H7 (cell line): ENCODE measurements at regions not wholly inside any gene's neighbourhood (a gene's known extent, or its start where the extent isn't known, plus 50 kb on each side); places are given as distances from the start of the nearest gene placed in this dataset.
"Not testable (repeated sequence)": the region's sequence is repeated elsewhere in the genome, so short reads cannot be mapped to it uniquely, and the experiment has no call there.

Source experiments
- DNase-seq: peaks from one replicate; pipeline ENCODE4 v3.0.0; 2012
- H3K27me3 ChIP-seq: 2 replicates; pipeline ENCODE4 v1.6.0; 2011; ENCODE audit warnings: mild to moderate bottlenecking, low read length; ENCODE audit not compliant: control insufficient read depth, insufficient read depth
- H3K36me3 ChIP-seq: replicated peaks from 2 replicates; pipeline ENCODE4 v1.5.1; 2011; ENCODE audit warnings: low read length; ENCODE audit not compliant: control insufficient read depth, insufficient read depth
- H3K4me3 ChIP-seq: 2 replicates; pipeline ENCODE4 v1.5.1; 2011; ENCODE audit warnings: low read depth, mild to moderate bottlenecking, control low read depth, low read length, moderate library complexity; ENCODE audit not compliant: insufficient read depth

DNA sequence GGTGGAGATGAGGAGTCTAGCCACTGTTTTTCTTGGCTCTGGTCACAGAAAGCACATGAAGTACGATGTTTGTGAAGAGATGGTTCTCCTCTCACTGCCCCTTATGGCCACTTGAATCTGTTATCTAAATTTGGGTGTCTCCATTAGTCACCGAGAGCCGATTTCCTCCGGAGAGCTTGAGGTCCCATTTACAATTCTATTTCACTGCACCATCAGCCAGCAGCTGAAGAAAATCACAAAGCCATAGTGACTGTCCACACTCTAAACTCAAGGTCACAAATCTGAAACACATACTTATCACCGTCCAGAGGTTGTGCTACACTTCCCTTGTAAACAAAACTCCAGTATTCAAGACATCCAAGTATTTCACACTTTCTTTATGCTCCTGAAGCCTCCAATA lies 207.2 kb upstream of the FRG1 start:
- not testable (repeated sequence) for H3K36me3 ChIP-seq, H3K4me3 ChIP-seq, DNase-seq, H3K27me3 ChIP-seq

DNA sequence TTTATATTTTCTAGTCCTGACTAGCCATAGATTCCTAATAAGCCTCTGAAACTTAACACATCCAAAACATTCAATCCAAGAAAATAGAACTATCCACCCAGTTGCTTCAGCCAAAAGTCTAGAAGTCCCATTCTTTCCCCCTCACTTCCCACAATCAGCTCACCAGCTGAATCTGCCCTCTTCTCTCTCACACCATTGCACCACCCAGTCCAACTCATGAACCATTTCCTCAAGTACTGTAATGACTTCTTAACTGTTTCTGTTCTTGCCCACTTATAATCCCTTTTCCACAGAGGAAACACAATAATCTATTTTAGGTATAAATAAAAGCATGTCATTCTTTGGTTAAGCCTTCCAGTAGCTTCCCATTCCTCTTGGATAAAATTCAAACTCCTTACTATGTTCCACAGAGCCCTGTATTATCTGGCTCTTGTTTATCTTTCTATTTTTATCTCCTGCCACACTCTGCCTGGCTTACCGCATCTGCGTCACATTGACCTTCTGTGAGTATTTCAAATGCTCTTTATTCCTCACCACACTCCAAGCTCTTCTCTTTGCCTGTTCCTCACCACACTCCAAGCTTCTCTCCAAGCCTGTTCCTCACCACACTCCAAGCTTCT lies 205.9 kb upstream of the FRG1 start:
- H3K36me3 ChIP-seq, H3K4me3 ChIP-seq, DNase-seq, H3K27me3 ChIP-seq: not testable (repeated sequence)

DNA sequence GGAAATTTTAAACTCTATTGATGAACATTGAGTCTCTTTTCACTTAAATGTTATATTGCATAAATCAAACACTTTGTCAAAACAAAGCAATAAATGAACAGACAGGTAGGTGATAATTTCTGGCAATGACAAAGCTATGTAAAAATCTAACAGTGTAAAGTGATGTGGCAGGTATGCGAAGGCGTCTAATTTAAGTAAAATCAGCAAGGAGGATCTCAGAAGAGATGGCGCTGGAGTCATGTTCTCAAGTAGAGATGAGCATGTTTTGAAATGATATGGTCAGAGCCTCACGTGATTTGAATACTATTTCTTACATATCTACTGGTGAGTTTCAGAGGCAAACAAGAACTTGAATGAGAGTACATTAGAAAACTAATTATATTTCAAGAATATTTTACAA lies 204.0 kb upstream of the FRG1 start:
- DNase-seq, H3K4me3 ChIP-seq, H3K27me3 ChIP-seq, H3K36me3 ChIP-seq: not testable (repeated sequence)

DNA sequence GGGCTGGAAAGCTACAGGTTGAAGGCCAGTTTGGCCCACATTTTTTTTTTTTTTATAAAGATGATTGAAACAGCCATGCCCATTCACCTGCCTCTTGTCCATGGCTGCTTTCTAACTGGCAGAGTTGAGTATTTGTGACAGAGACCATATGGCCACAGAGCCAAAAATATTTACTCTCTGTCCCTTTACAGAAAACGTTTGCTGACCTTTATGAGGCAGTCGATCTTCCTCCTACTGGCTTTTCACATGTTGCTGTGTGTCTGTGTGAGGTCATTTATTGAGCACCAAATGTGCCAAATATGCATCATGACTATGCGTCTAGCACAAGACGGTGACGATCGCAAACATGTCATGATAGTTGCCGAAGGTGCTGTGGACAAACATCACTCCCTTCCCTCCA lies 200.6 kb upstream of the FRG1 start:
- not testable (repeated sequence) for H3K36me3 ChIP-seq, H3K4me3 ChIP-seq, DNase-seq, H3K27me3 ChIP-seq

DNA sequence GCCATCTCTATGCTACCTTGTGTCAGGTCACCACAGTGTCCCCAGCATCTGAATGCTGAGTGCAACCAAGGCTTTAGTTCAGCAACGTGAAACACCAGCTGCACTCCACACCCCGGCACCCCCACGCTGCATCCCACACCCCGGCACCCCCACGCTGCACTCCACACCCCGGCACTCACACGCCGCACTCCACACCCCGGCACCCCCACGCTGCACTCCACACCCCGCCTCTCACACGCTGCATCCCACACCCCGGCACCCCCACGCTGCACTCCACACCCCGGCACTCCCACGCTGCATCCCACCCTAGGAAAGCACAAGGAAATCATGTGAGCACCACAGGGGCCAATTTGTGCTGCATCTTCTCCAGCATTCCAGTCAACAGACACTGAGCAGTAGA lies 199.8 kb upstream of the FRG1 start:
- no peaks in the 10 kb centered on the region for H3K36me3 ChIP-seq
- H3K4me3 ChIP-seq = no peak overlapping the region
- no peak for DNase-seq
- no peaks in the 10 kb centered on the region for H3K27me3 ChIP-seq

DNA sequence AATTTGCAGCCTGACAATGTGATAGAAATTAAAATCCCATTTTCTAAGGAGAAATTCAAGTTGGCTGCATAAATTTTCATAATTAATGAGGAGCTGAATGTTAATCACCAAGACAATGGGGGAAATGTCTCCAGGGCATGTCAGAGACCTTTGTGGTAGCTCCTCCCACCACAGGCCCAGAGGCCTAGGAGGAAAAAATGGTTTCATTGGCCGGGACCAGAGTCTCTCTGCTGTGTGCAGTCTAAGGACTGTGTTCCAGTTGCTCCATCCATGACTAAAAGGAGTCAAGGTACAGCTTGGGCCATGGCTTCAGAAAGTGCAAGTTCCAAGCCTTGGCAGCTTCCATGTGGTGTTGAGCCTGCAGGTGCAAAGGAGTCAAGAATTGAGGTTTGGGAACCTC lies 187.6 kb upstream of the FRG1 start:
- H3K4me3 ChIP-seq, DNase-seq, H3K27me3 ChIP-seq, H3K36me3 ChIP-seq: not testable (repeated sequence)

DNA sequence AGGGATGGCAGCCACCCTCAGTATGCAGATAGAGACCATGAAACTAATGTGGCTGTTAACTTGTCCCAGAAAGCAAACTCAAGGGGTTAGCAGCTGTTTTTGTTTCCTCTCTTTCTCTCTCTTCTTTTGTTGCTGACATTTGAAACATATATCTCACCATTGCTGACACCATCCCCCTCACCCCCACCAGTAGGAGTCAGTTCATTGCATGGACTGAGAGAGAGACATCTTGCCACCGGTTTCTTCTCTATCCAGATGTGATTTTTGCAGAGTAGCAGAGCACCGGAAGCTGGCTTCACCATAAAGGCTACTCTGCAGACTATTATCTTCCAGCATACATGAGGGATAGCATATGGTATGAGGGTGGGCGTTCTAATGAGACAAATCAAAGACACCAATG lies 177.1 kb upstream of the FRG1 start:
- no peak for DNase-seq
- Histone ChIP-seq H3K4me3 (no peak overlapping the region), H3K36me3 (no peaks in the 10 kb centered on the region), H3K27me3 (no peaks in the 10 kb centered on the region)

DNA sequence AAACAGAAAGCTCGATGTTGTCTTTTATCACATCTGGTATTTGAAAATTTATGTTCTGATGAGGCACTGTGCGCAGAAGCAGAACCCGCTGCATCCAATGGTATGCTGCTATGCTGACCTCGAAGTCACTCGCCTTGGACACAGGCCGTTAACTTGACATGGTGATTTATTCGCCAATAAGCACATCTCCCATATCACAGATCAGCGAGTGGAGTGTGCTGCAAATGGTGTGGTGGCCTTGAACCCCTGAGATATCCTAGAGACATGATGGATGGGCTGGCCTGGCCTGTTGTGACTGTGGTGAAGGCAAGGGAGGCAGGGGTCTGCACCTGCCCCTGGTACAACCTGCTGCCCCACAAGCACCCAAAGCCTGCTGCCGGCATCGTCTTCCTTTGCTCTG lies 175.4 kb upstream of the FRG1 start:
- no peak for DNase-seq
- no peak overlapping the region for H3K4me3 ChIP-seq
- H3K27me3 ChIP-seq = no peaks in the 10 kb centered on the region
- no peaks in the 10 kb centered on the region for H3K36me3 ChIP-seq

DNA sequence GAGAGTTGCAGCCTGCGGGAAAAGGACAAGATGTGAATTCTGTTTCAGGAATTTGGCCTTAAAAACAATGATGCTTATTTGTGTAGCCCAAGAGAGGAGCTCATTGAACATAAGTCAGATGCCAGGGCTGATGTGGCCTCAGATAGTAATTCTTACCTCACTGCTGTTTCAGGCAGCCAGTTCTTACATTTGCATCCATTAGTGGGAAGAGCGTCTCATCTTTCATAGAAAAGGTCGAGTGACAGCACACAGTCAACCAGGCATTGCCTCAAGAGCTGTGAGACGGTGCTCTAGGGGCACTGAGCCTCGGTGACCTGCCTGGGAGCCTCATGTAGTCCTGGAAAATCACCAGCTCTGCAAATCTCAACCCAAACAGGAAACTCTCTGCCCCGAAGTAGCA lies 174.9 kb upstream of the FRG1 start:
- DNase-seq = no peak
- Histone ChIP-seq H3K4me3 (no peak overlapping the region), H3K27me3 (no peaks in the 10 kb centered on the region), H3K36me3 (no peaks in the 10 kb centered on the region)

DNA sequence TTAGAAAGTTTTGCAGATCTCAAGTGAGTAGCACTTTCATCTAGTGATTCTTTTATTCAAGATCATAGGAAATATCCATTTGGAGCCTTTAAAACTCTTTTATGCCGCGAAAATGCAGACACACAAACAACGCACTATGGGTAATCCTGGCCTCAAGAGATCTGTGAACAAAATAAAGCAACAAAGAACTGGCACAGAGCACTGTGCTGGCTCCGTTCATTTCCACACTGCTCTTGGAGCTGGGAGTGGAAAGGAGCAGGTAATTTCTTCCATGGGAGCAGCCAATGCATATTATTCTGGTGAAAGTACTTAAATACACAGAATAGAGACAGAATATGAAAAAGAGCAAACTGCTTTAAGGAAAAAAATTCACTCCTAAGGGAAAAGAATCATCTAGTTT lies 172.7 kb upstream of the FRG1 start:
- DNase-seq = no peak
- no peaks in the 10 kb centered on the region for H3K36me3 ChIP-seq
- H3K27me3 ChIP-seq = no peaks in the 10 kb centered on the region

DNA sequence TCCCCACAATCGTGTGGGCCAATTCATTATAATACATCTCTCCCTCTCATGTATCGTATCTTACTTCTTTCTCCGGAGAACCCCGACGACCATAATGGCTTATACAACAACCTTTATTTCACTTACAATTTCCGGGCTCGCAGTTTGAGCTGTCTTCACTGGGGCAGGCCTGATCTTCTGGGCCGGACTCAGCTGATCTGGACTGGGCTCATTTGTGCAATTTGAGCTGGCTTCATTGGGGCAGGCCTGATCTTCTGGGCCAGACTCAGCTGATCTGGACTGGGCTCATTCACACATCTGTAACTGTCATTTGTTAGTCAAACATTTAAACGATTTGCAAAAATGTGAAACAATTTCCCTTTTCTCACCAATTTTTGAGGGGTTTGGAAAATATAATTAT lies 171.5 kb upstream of the FRG1 start:
- H3K36me3 ChIP-seq = no peaks in the 10 kb centered on the region
- no peak for DNase-seq

More for the DNA sequence above, 172.7 kb upstream of the FRG1 start:
- H3K4me3 ChIP-seq = no peak overlapping the region

DNA sequence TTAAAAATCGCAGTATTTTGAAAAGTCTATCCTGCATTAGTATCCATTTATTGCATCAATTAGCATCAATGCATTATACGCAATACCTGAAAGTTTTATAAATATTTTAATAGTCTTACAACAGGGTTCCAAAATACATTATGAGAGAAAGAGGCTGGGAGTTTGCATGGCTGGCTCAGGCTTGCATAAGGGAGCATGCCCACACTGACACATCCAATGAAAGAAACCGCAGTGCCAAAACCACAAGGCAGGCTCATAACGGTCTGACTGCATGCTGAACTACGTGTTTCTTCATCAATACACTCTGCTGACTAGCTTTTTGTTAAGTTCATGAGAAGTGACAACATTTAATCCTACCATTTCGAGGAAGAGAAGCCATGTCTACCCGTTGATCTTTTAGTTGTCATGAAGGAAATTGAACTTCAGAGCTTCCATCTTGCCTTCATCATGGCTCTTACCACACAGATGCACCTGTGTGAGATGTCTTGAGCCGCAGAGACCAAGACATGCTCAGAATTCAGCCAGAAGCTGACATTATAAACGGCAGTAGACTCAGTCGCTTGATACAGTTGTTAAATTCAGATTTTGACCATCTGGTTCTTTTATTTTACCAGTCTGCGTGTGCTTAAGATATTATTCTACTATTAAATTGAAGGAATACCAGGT lies 168.8 kb upstream of the FRG1 start:
- no peaks in the 10 kb centered on the region for H3K36me3 ChIP-seq
- H3K27me3 ChIP-seq = no peaks in the 10 kb centered on the region
- no peak overlapping the region for H3K4me3 ChIP-seq
- no peak for DNase-seq

More for the DNA sequence above, 171.5 kb upstream of the FRG1 start:
- no peaks in the 10 kb centered on the region for H3K27me3 ChIP-seq
- no peak overlapping the region for H3K4me3 ChIP-seq

DNA sequence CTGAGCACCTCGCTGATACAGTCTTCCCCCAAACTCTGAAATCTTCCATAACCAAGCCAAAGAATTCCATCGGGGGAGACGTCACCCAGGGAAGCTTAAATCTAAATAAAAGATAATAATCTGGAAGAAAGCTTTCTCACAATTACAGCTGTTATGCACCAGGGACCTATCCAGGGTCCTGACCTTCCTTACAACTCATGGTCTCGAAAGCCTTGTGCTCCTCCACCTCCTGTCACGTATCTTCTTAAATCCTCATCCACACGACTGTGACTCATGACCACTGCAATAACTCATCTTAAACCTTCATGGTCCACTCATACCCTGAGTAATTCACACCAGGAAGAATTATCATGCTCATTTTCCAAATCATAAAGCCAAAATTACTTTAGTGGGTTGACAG lies 166.8 kb upstream of the FRG1 start:
- DNase-seq = no peak
- Histone ChIP-seq H3K36me3 (no peaks in the 10 kb centered on the region), H3K4me3 (no peak overlapping the region), H3K27me3 (no peaks in the 10 kb centered on the region)

DNA sequence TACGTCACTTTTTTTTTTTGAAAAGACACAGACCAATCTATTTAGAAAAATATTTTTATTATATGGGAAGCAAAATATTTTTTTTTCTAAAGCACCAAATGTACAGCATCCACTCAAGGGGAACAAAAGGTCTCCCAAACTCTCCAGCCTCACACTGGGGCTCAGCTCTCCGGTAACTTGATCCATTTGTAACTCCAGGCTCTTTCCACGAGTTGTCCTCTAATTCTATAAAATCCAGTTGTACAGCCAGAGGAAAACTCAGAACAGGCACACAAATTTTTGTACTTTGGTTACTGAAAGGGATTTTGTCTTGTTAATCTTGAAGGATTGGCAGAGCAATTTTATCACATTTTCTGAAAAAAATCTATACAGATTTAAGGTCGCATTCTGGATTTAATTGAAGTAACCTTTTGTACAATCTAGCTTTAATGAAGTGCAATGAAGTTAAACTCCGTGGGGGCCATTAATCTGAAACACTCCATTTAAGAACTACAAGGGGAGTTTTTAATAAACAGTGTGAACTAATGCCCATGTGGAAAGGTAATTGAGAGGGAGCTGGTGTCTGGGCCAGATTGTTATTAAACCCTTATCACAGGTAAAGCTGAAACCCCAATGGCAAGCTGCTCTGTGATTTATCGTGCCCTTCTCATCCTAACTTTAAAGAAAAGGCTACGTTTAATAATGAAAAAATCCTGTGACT lies 161.2 kb upstream of the FRG1 start:
- DNase-seq = no peak
- Histone ChIP-seq H3K4me3 (no peak overlapping the region), H3K27me3 (no peaks in the 10 kb centered on the region), H3K36me3 (no peaks in the 10 kb centered on the region)

DNA sequence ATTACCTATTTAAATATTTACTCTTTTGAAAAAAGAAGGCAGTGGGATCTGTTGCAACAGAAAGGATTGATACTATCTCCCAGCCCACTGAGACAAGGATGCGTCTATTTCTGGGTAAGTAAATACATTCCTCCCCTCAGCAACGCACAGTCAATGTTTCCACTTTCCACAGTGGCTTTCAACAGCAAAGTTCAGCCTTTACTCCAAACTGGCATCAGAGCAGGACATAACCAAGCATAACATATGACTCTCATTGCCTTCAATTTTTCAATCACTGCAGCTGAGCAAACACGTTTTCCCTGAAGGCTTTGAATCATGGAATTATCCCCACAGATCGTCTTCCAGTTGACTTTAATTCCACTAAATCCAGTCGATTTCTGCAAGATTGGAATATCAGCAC lies 160.3 kb upstream of the FRG1 start:
- Histone ChIP-seq H3K36me3 (no peaks in the 10 kb centered on the region), H3K4me3 (no peak overlapping the region), H3K27me3 (no peaks in the 10 kb centered on the region)
- no peak for DNase-seq
